Endothelial cell (in vitro differentiated cells): ENCODE measurements at regions not wholly inside any gene's neighbourhood (a gene's known extent, or its start where the extent isn't known, plus 50 kb on each side); places are given as distances from the start of the nearest gene placed in this dataset.
"Not testable (repeated sequence)": the region's sequence is repeated elsewhere in the genome, so short reads cannot be mapped to it uniquely, and the experiment has no call there.

ENCODE experiments used
- DNase-seq: peaks from one replicate; pipeline ENCODE4 v3.0.0; 2021; ENCODE audit warnings: low spot score
- H3K27ac Mint-ChIP-seq: one replicate; pipeline ENCODE4 v1.8.0; 2021; ENCODE audit warnings: mixed read lengths, inconsistent platforms; ENCODE audit not compliant: unreplicated experiment
- H3K27me3 Mint-ChIP-seq: one replicate; pipeline ENCODE4 v1.8.0; 2021; ENCODE audit warnings: mild to moderate bottlenecking, moderate library complexity, mixed read lengths, inconsistent platforms; ENCODE audit not compliant: unreplicated experiment
- H3K36me3 Mint-ChIP-seq: one replicate; pipeline ENCODE4 v1.8.0; 2021; ENCODE audit warnings: mild to moderate bottlenecking, low read depth, mixed read lengths, inconsistent platforms; ENCODE audit not compliant: unreplicated experiment
- H3K4me1 Mint-ChIP-seq: one replicate; pipeline ENCODE4 v1.8.0; 2021; ENCODE audit warnings: mild to moderate bottlenecking, mixed read lengths, inconsistent platforms; ENCODE audit not compliant: unreplicated experiment
- H3K4me3 Mint-ChIP-seq: one replicate; pipeline ENCODE4 v1.8.0; 2021; ENCODE audit warnings: mild to moderate bottlenecking, mixed read lengths, inconsistent platforms; ENCODE audit not compliant: unreplicated experiment
- H3K9me3 Mint-ChIP-seq: one replicate; pipeline ENCODE4 v1.8.0; 2021; ENCODE audit warnings: mixed read lengths, inconsistent platforms; ENCODE audit not compliant: unreplicated experiment
- CTCF ChIP-seq: fragments of 200-600 bp; sonication (generic); IDR thresholded peaks from one replicate; pipeline ENCODE4 v1.5.0; 2021; ENCODE audit warnings: antibody characterized with exemption; ENCODE audit not compliant: unreplicated experiment

DNA sequence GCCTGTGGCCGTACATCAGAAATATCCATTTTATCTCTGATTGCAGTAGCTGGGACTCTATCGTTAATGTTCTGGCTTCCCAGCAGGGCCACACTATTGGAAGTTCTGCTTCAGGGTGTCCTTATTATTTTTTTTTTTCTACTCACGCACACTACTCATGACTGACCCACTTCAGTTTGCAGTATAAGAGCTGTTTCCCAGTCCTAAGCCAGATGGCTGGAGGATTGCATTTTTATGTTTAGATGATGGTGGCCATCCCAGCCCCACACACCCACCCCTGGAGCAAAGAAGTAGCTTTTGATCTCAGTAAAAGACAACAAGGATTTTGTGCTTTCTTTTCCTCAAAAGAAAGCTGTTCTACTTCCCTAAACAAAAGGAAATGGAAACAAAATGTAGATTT lies 557.0 kb upstream of the GALNTL6 start:
- Mint-ChIP-seq H3K4me3 (no peak overlapping the region), H3K4me1 (peaks cover 11% of the 10 kb centered on the region), H3K27me3 (peaks cover 1% of the 10 kb centered on the region), H3K27ac (no peak overlapping the region), H3K36me3 (no peaks in the 10 kb centered on the region), H3K9me3 (no peaks in the 10 kb centered on the region)
- TF ChIP-seq CTCF = no peak
- no peak for DNase-seq

- no peak overlapping the region for H3K4me3 Mint-ChIP-seq
These were observed 566.3 kb upstream of the GALNTL6 start for GRCh38 chr4:171246948-171247347.

GRCh38 chr4:171242831-171243230 lies 570.4 kb upstream of the GALNTL6 start:
- Mint-ChIP-seq H3K4me3 (no peak overlapping the region), H3K36me3 (no peaks in the 10 kb centered on the region), H3K9me3 (no peaks in the 10 kb centered on the region), H3K4me1 (no peaks in the 10 kb centered on the region), H3K27me3 (peaks cover 1% of the 10 kb centered on the region), H3K27ac (no peak overlapping the region)
- TF ChIP-seq CTCF = no peak
- DNase-seq = no peak

More at GRCh38 chr4:171246948-171247347, 566.3 kb upstream of the GALNTL6 start:
- Mint-ChIP-seq H3K27ac (no peak overlapping the region), H3K36me3 (no peaks in the 10 kb centered on the region), H3K27me3 (peaks cover 1% of the 10 kb centered on the region), H3K4me1 (no peaks in the 10 kb centered on the region), H3K9me3 (no peaks in the 10 kb centered on the region)
- DNase-seq = no peak
- TF ChIP-seq CTCF = no peak

- Mint-ChIP-seq H3K27ac (no peak overlapping the region), H3K36me3 (no peaks in the 10 kb centered on the region), H3K4me3 (no peak overlapping the region), H3K9me3 (no peaks in the 10 kb centered on the region), H3K4me1 (no peaks in the 10 kb centered on the region), H3K27me3 (no peaks in the 10 kb centered on the region)
- no peak for DNase-seq
- no peak for TF ChIP-seq CTCF
These were observed 574.0 kb upstream of the GALNTL6 start for GRCh38 chr4:171239196-171239595.

- Mint-ChIP-seq H3K4me1 (no peaks in the 10 kb centered on the region), H3K27me3 (no peaks in the 10 kb centered on the region), H3K36me3 (no peaks in the 10 kb centered on the region), H3K27ac (no peak overlapping the region), H3K9me3 (no peaks in the 10 kb centered on the region), H3K4me3 (no peak overlapping the region)
- no peak for DNase-seq
- no peak for TF ChIP-seq CTCF
These were observed 577.7 kb upstream of the GALNTL6 start for GRCh38 chr4:171235521-171235920.

- not testable (repeated sequence) for H3K36me3 Mint-ChIP-seq, H3K27me3 Mint-ChIP-seq, DNase-seq, H3K9me3 Mint-ChIP-seq, H3K27ac Mint-ChIP-seq, H3K4me1 Mint-ChIP-seq, H3K4me3 Mint-ChIP-seq
These were observed 583.9 kb upstream of the GALNTL6 start for GRCh38 chr4:171229354-171229753.
